ENCODE measurements at regions not wholly inside any gene's neighbourhood (a gene's known extent, or its start where the extent isn't known, plus 50 kb on each side); places are given as distances from the start of the nearest gene placed in this dataset.

DNA sequence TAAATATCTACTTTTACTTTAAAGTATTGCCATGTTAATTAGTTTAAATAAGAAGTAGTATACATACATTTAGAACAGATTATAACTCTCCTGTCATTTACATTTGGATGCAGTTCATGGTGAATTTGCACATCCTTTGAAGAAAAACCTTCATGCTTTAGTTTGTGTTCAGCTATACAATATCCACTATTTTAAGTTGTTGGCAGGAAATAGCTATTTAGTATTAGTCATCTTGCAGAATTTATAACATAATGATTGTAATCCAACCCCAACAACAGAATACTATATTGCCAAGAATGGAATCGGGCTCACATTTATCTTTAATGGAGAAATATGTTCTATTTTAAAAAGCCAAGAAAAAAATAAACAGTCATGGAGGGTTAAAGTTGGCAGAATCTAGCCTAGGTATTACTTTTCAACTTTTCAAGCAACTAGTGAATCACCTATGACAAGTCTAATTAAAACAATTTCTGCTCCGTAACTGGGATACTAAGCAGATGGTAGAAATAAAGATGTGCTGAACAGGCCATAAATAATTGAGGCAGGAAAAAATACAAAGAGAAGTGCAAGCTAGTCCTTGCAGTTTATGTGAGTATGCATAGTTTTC is 1170.6 kb upstream of the NUDT12 start:
- H3K27ac Mint-ChIP-seq, result no peak overlapping the region
- H3K4me3 Mint-ChIP-seq, result no peak overlapping the region
- DNase-seq, result no peak
- no CpG with 5 or more reads among the region's 2 CpGs for WGBS (ENCODE audit: insufficient coverage)
- ChIA-PET POLR2A (no interaction called here), CTCF (no interaction called here)
- Histone ChIP-seq H3K27me3 (replicated peaks in 1 of 2; ENCODE audit: control insufficient read depth in 2 of 2, extremely low read depth in 1 of 2, insufficient read depth in 2 of 2, low read length in 1 of 2) (no peaks in the 10 kb centered on the region), H3K9me3 (no peaks in the 10 kb centered on the region), H3K27ac (ENCODE audit: low read length) (no peak overlapping the region), H3K4me1 (ENCODE audit: control insufficient read depth in 1 of 2, extremely low read depth in 1 of 2, insufficient read depth in 2 of 2, low read length in 2 of 2) (no peaks in the 10 kb centered on the region), H3K4me3 (ENCODE audit: control insufficient read depth in 1 of 2, extremely low read depth in 1 of 2, low read length in 1 of 2) (no peak overlapping the region), H3K36me3 (ENCODE audit: control insufficient read depth in 2 of 2, extremely low read depth in 1 of 2, insufficient read depth in 1 of 2, low read length in 1 of 2) (no peaks in the 10 kb centered on the region)
- no peaks in the 10 kb centered on the region for H3K27me3 Mint-ChIP-seq
- peaks cover 5 to 25% (median 14%) of the 10 kb centered on the region in 3 donors for H3K9me3 Mint-ChIP-seq
- no peaks in the 10 kb centered on the region for H3K36me3 Mint-ChIP-seq
- ATAC-seq (replicated peaks in 1 of 4), result no peak
- H3K4me1 Mint-ChIP-seq, result no peaks in the 10 kb centered on the region

DNA sequence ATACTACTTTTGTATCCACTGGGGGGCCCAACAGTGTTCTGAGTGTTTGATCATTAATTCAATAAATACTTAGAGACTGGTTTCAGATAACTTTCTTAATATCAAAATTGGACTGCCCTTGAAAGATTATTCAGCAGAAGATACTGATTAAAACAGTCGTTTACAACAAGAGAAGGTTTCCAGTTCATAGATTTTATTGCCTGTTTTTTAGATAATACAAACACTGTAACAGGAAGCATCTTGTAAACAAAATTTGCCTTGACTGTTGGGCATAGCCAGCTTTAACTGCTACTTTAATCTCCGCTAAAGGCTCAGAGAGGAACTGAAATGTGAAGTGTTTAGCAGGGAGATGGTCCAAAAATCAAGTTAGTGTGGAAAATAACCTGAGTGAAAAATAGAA is 1168.7 kb upstream of the NUDT12 start:
- Mint-ChIP-seq H3K9me3 (peaks cover 4 to 17% (median 12%) of the 10 kb centered on the region in 3 donors), H3K36me3 (no peaks in the 10 kb centered on the region), H3K27me3 (no peaks in the 10 kb centered on the region), H3K4me3 (no peak overlapping the region), H3K27ac (no peak overlapping the region), H3K4me1 (no peaks in the 10 kb centered on the region)
- ATAC-seq (replicated peaks in 1 of 4), result no peak
- POLR2A ChIA-PET, result no interaction called here
- no peak for DNase-seq
- Histone ChIP-seq H3K27me3 (replicated peaks in 1 of 2; ENCODE audit: control insufficient read depth in 2 of 2, extremely low read depth in 1 of 2, insufficient read depth in 2 of 2, low read length in 1 of 2) (no peaks in the 10 kb centered on the region), H3K36me3 (ENCODE audit: control insufficient read depth in 2 of 2, extremely low read depth in 1 of 2, insufficient read depth in 1 of 2, low read length in 1 of 2) (no peaks in the 10 kb centered on the region), H3K9me3 (no peaks in the 10 kb centered on the region), H3K4me3 (ENCODE audit: control insufficient read depth in 1 of 2, extremely low read depth in 1 of 2, low read length in 1 of 2) (no peak overlapping the region), H3K4me1 (ENCODE audit: control insufficient read depth in 1 of 2, extremely low read depth in 1 of 2, insufficient read depth in 2 of 2, low read length in 2 of 2) (no peaks in the 10 kb centered on the region), H3K27ac (ENCODE audit: low read length) (no peak overlapping the region)
- 100% methylated on average over 1 of the region's 2 CpGs for WGBS (ENCODE audit: insufficient coverage)
- CTCF ChIA-PET, result no interaction called here

DNA sequence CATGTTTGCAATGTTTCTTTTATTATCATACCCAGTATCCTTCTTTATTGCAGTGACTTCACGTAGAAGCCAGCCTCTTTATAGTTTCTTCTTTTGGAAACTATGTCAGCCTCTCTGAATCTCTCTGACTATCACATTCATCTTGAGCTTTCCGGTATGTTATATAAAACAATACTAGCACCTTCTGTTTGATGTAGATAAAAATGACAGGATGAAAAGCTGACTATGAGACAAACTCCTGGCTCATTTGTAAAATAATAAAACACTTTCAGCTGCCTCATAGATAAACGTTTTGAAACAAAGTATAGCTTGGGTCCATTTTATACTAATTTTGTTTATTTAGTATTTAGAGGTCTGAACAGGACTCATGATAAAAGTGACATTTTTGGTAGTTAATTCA is 1145.4 kb upstream of the NUDT12 start:
- Histone ChIP-seq H3K36me3 (ENCODE audit: control insufficient read depth in 2 of 2, extremely low read depth in 1 of 2, insufficient read depth in 1 of 2, low read length in 1 of 2) (no peaks in the 10 kb centered on the region), H3K27me3 (replicated peaks in 1 of 2; ENCODE audit: control insufficient read depth in 2 of 2, extremely low read depth in 1 of 2, insufficient read depth in 2 of 2, low read length in 1 of 2) (no peaks in the 10 kb centered on the region), H3K9me3 (no peaks in the 10 kb centered on the region), H3K4me1 (ENCODE audit: control insufficient read depth in 1 of 2, extremely low read depth in 1 of 2, insufficient read depth in 2 of 2, low read length in 2 of 2) (no peaks in the 10 kb centered on the region), H3K4me3 (ENCODE audit: control insufficient read depth in 1 of 2, extremely low read depth in 1 of 2, low read length in 1 of 2) (no peak overlapping the region), H3K27ac (ENCODE audit: low read length) (no peak overlapping the region)
- POLR2A ChIA-PET, result no interaction called here
- H3K36me3 Mint-ChIP-seq, result no peaks in the 10 kb centered on the region
- ATAC-seq (replicated peaks in 1 of 4), result no peak
- H3K4me1 Mint-ChIP-seq, result no peaks in the 10 kb centered on the region
- peaks cover 13 to 24% (median 21%) of the 10 kb centered on the region in 3 donors for H3K9me3 Mint-ChIP-seq
- no peak overlapping the region for H3K4me3 Mint-ChIP-seq
- CTCF ChIA-PET, result no interaction called here
- H3K27ac Mint-ChIP-seq, result no peak overlapping the region
- DNase-seq, result no peak
- no peaks in the 10 kb centered on the region for H3K27me3 Mint-ChIP-seq
- no CpG with 5 or more reads among the region's 3 CpGs for WGBS (ENCODE audit: insufficient coverage)

DNA sequence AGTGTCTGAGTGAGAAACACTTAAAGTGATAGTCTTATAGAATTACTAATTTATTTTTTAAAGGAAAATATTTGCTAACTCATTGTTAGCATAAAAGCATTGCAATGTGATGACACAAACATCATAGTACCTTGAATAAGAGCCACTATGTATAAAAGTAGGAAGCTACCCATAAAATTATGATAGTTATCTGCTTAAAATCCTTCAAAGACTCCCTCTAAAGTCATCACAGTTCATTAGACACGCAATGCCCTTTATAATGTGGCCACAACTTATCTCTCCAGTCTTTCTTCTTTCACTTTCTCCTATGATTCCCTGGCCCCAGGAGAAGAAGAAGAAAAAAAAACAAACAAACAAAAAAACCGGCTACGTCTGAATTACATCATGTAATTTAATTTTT is 1144.0 kb upstream of the NUDT12 start:
- ChIA-PET CTCF (no interaction called here), POLR2A (no interaction called here)
- Histone ChIP-seq H3K27ac (ENCODE audit: low read length) (no peak overlapping the region), H3K4me3 (ENCODE audit: control insufficient read depth in 1 of 2, extremely low read depth in 1 of 2, low read length in 1 of 2) (no peak overlapping the region), H3K9me3 (no peaks in the 10 kb centered on the region), H3K36me3 (ENCODE audit: control insufficient read depth in 2 of 2, extremely low read depth in 1 of 2, insufficient read depth in 1 of 2, low read length in 1 of 2) (no peaks in the 10 kb centered on the region), H3K27me3 (replicated peaks in 1 of 2; ENCODE audit: control insufficient read depth in 2 of 2, extremely low read depth in 1 of 2, insufficient read depth in 2 of 2, low read length in 1 of 2) (no peaks in the 10 kb centered on the region), H3K4me1 (ENCODE audit: control insufficient read depth in 1 of 2, extremely low read depth in 1 of 2, insufficient read depth in 2 of 2, low read length in 2 of 2) (no peaks in the 10 kb centered on the region)
- 100% methylated on average over 1 of the region's 3 CpGs for WGBS (ENCODE audit: insufficient coverage)
- no peak overlapping the region for H3K4me3 Mint-ChIP-seq
- no peaks in the 10 kb centered on the region for H3K27me3 Mint-ChIP-seq
- DNase-seq (no peak), ATAC-seq (replicated peaks in 1 of 4) (no peak)
- H3K27ac Mint-ChIP-seq, result no peak overlapping the region
- no peaks in the 10 kb centered on the region for H3K4me1 Mint-ChIP-seq
- peaks cover 7 to 24% (median 17%) of the 10 kb centered on the region in 3 donors for H3K9me3 Mint-ChIP-seq
- no peaks in the 10 kb centered on the region for H3K36me3 Mint-ChIP-seq

DNA sequence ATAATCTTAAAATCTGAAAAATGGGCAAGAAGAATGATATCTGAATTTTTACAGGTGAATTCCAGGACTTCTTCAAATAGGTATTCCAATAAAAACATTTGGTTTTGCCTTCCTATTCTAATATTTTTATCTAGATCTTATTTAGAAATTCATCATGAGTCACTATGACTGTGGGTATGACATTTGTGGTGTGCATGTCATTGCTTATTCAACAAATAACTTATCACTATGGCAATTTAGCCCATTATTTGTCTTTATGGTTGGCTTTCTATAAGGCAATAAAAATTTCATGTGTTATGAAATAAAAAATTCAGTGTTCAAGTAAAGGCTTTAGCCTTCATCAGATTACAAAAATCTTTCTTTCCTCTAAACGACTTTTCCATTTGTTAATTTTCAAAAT is 1139.6 kb upstream of the NUDT12 start:
- Histone ChIP-seq H3K4me1 (ENCODE audit: control insufficient read depth in 1 of 2, extremely low read depth in 1 of 2, insufficient read depth in 2 of 2, low read length in 2 of 2) (no peaks in the 10 kb centered on the region), H3K4me3 (ENCODE audit: control insufficient read depth in 1 of 2, extremely low read depth in 1 of 2, low read length in 1 of 2) (no peak overlapping the region), H3K27me3 (replicated peaks in 1 of 2; ENCODE audit: control insufficient read depth in 2 of 2, extremely low read depth in 1 of 2, insufficient read depth in 2 of 2, low read length in 1 of 2) (no peaks in the 10 kb centered on the region), H3K9me3 (no peaks in the 10 kb centered on the region), H3K27ac (ENCODE audit: low read length) (no peak overlapping the region), H3K36me3 (ENCODE audit: control insufficient read depth in 2 of 2, extremely low read depth in 1 of 2, insufficient read depth in 1 of 2, low read length in 1 of 2) (no peaks in the 10 kb centered on the region)
- ATAC-seq (replicated peaks in 1 of 4) (no peak), DNase-seq (no peak)
- Mint-ChIP-seq H3K27me3 (no peaks in the 10 kb centered on the region), H3K4me1 (no peaks in the 10 kb centered on the region), H3K27ac (no peak overlapping the region), H3K9me3 (peaks cover 10 to 31% (median 13%) of the 10 kb centered on the region in 3 donors), H3K36me3 (no peaks in the 10 kb centered on the region), H3K4me3 (no peak overlapping the region)
- POLR2A ChIA-PET, result no interaction called here
- CTCF ChIA-PET, result no interaction called here
- WGBS (ENCODE audit: insufficient coverage), result no CpG with 5 or more reads among the region's 1 CpG

DNA sequence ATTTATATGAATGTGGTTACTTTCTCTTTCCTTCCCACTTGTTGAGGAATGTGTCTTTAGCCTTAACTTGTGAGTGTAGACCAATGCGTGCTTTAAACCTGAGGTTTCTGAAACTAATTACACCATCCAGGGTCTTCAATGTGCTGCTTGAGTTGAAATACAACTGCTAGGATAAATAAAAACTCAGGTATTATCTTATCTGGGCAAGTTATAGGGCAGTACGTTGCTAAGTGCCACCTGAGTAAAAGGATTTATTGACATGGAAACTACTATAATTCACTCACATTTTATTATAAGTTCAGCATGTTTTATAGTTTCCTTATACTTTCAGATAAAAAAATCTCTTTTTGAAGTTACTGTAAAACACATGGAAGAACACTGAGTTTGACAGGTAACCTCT is 1136.8 kb upstream of the NUDT12 start:
- no peak for DNase-seq
- Mint-ChIP-seq H3K36me3 (no peaks in the 10 kb centered on the region), H3K27ac (no peak overlapping the region), H3K27me3 (no peaks in the 10 kb centered on the region), H3K4me3 (no peak overlapping the region), H3K9me3 (peaks cover 6 to 29% (median 22%) of the 10 kb centered on the region in 3 donors), H3K4me1 (no peaks in the 10 kb centered on the region)
- ATAC-seq (replicated peaks in 1 of 4), result no peak
- WGBS (ENCODE audit: insufficient coverage), result no CpG with 5 or more reads among the region's 2 CpGs
- Histone ChIP-seq H3K27me3 (replicated peaks in 1 of 2; ENCODE audit: control insufficient read depth in 2 of 2, extremely low read depth in 1 of 2, insufficient read depth in 2 of 2, low read length in 1 of 2) (no peaks in the 10 kb centered on the region), H3K9me3 (no peaks in the 10 kb centered on the region), H3K4me1 (ENCODE audit: control insufficient read depth in 1 of 2, extremely low read depth in 1 of 2, insufficient read depth in 2 of 2, low read length in 2 of 2) (no peaks in the 10 kb centered on the region), H3K36me3 (ENCODE audit: control insufficient read depth in 2 of 2, extremely low read depth in 1 of 2, insufficient read depth in 1 of 2, low read length in 1 of 2) (no peaks in the 10 kb centered on the region), H3K27ac (ENCODE audit: low read length) (no peak overlapping the region), H3K4me3 (ENCODE audit: control insufficient read depth in 1 of 2, extremely low read depth in 1 of 2, low read length in 1 of 2) (no peak overlapping the region)
- ChIA-PET POLR2A (no interaction called here), CTCF (no interaction called here)

DNA sequence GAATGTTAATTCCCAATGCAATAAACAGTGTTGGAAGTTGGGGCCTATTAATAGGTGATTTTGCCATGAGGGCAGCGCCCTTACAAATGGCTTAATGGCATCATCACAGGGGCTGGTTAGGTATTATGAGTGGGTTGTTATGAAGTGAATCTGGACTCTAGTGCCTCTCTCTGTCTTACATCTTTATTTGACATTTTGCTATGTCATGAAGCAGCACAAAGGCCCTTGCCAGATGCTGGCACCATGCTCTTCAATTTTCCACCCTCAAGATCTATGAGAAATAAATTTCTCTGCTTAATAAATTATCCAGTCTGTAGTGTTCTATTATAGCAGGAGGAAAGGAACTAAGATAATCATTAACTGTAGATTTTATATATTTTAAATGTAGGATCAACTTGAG is 1098.7 kb upstream of the NUDT12 start:
- H3K36me3 ChIP-seq (ENCODE audit: control insufficient read depth in 2 of 2, extremely low read depth in 1 of 2, insufficient read depth in 1 of 2, low read length in 1 of 2), result no peaks in the 10 kb centered on the region
- no CpG with 5 or more reads among the region's 1 CpG for WGBS (ENCODE audit: insufficient coverage)
- H3K9me3 ChIP-seq, result no peaks in the 10 kb centered on the region
- POLR2A ChIA-PET, result no interaction called here
- no peak overlapping the region for H3K27ac ChIP-seq (ENCODE audit: low read length)
- H3K36me3 Mint-ChIP-seq, result no peaks in the 10 kb centered on the region
- DNase-seq (no peak), ATAC-seq (replicated peaks in 1 of 4) (no peak)
- no peaks in the 10 kb centered on the region for H3K4me1 ChIP-seq (ENCODE audit: control insufficient read depth in 1 of 2, extremely low read depth in 1 of 2, insufficient read depth in 2 of 2, low read length in 2 of 2)
- no peak overlapping the region for H3K4me3 Mint-ChIP-seq
- no peaks in the 10 kb centered on the region for H3K27me3 Mint-ChIP-seq
- CTCF ChIA-PET, result no interaction called here
- H3K9me3 Mint-ChIP-seq, result peaks cover 5 to 22% (median 13%) of the 10 kb centered on the region in 3 donors
- H3K4me1 Mint-ChIP-seq, result no peaks in the 10 kb centered on the region
- H3K27me3 ChIP-seq (replicated peaks in 1 of 2; ENCODE audit: control insufficient read depth in 2 of 2, extremely low read depth in 1 of 2, insufficient read depth in 2 of 2, low read length in 1 of 2), result no peaks in the 10 kb centered on the region
- H3K27ac Mint-ChIP-seq, result no peak overlapping the region
- no peak overlapping the region for H3K4me3 ChIP-seq (ENCODE audit: control insufficient read depth in 1 of 2, extremely low read depth in 1 of 2, low read length in 1 of 2)

All from T-cell (primary cell).